H1 (cell line): ENCODE measurements at regions not wholly inside any gene's neighbourhood (a gene's known extent, or its start where the extent isn't known, plus 50 kb on each side); places are given as distances from the start of the nearest gene placed in this dataset.

Experiments used
- CTCF ChIA-PET: fragments of 300-600 bp; sonication (Branson Sonifier 250); formaldehyde crosslinking; loops from one replicate; lab custom pipeline; 2021; ENCODE audit not compliant: partially characterized antibody; lab: Charles Lee
- POLR2A ChIA-PET: fragments of 300-600 bp; sonication (Branson Sonifier 250); formaldehyde crosslinking; loops from one replicate; lab custom pipeline; 2021; ENCODE audit warnings: inconsistent platforms; ENCODE audit not compliant: partially characterized antibody; lab: Charles Lee
- DNase-seq, 2 experiments: peaks; one replicate each; pipeline versions ENCODE4 v3.0.0 to v3.0.0-alpha.2; 2010 to 2022; ENCODE audit warnings: low spot score in 2 of 2, low read depth in 1 of 2, mixed read lengths in 1 of 2
- FAIRE-seq: peaks from 2 replicates; lab custom pipeline; 2011; peaks lifted over from hg19 to GRCh38; lab: Jason Lieb, UNC
- H2AFZ ChIP-seq: 2 replicates; pipeline ENCODE4 v1.8.1; 2012; ENCODE audit warnings: low read length, inconsistent platforms
- H2AK5ac ChIP-seq: 2 replicates; pipeline ENCODE4 v1.6.1; 2013; ENCODE audit warnings: low read depth, low read length
- H2BK120ac ChIP-seq: replicated peaks from 2 replicates; pipeline ENCODE3; 2013; ENCODE audit warnings: low read depth, low read length, inconsistent platforms
- H2BK12ac ChIP-seq: 2 replicates; pipeline ENCODE4 v1.6.1; 2013; ENCODE audit warnings: low read depth, low read length
- H2BK15ac ChIP-seq: 2 replicates; pipeline ENCODE4 v1.6.1; 2013; ENCODE audit warnings: low read length
- H2BK20ac ChIP-seq: 2 replicates; pipeline ENCODE4 v1.6.1; 2013; ENCODE audit warnings: low read length
- H2BK5ac ChIP-seq: 2 replicates; pipeline ENCODE4 v1.6.1; 2013; ENCODE audit warnings: low read depth, low read length
- H3K14ac ChIP-seq: 2 replicates; pipeline ENCODE4 v1.6.1; 2013; ENCODE audit warnings: inconsistent platforms; ENCODE audit not compliant: insufficient read length
- H3K18ac ChIP-seq: 2 replicates; pipeline ENCODE4 v1.6.1; 2013; ENCODE audit warnings: low read length; ENCODE audit errors: extremely low read depth
- H3K23ac ChIP-seq: 2 replicates; pipeline ENCODE4 v1.6.1; 2013; ENCODE audit warnings: inconsistent platforms; ENCODE audit not compliant: insufficient read length
- H3K23me2 ChIP-seq: 2 replicates; pipeline ENCODE4 v1.6.1; 2013; ENCODE audit warnings: low read depth, low read length
- H3K27ac ChIP-seq: 2 replicates; pipeline ENCODE4 v1.6.1; 2011; ENCODE audit warnings: low read depth, low read length, inconsistent platforms
- H3K27me3 ChIP-seq, 4 experiments: replicated peaks in 1 of 4; 1 replicate in 1 of 4; 2 replicates in 3 of 4; pipeline versions ENCODE4 v1.6.1 to v1.8.1; 2011 to 2013; ENCODE audit warnings: low read length in 3 of 4, mild to moderate bottlenecking in 3 of 4, inconsistent platforms in 2 of 4, mixed read lengths in 2 of 4, moderate library complexity in 1 of 4; ENCODE audit not compliant: control insufficient read depth in 3 of 4, insufficient read depth in 3 of 4; ENCODE audit errors: extremely low read depth in 1 of 4
- H3K36me3 ChIP-seq, 4 experiments: 2 replicates each; pipeline versions ENCODE4 v1.6.1 to v1.8.1; 2011 to 2013; ENCODE audit warnings: mild to moderate bottlenecking in 4 of 4, low read length in 3 of 4, moderate library complexity in 2 of 4, control low read depth in 1 of 4, inconsistent platforms in 1 of 4; ENCODE audit not compliant: insufficient read depth in 4 of 4, control insufficient read depth in 2 of 4
- H3K4ac ChIP-seq: replicated peaks from 2 replicates; pipeline ENCODE3; 2013; ENCODE audit warnings: low read length, low read depth, mixed read lengths, inconsistent platforms; ENCODE audit not compliant: insufficient read length
- H3K4me1 ChIP-seq, 4 experiments: replicated peaks in 1 of 4; 1 replicate in 1 of 4; 2 replicates in 3 of 4; pipeline versions ENCODE4 v1.6.1 to v1.8.1; 2011 to 2013; ENCODE audit warnings: low read length in 3 of 4, inconsistent platforms in 2 of 4, mixed read lengths in 1 of 4; ENCODE audit not compliant: insufficient read depth in 4 of 4, control insufficient read depth in 3 of 4
- H3K4me2 ChIP-seq, 2 experiments: 2 replicates each; pipeline versions ENCODE4 v1.6.1 to v1.8.1; 2011 to 2013; ENCODE audit warnings: low read depth in 2 of 2, low read length in 2 of 2, control low read depth in 1 of 2, inconsistent platforms in 1 of 2, mild to moderate bottlenecking in 1 of 2; ENCODE audit not compliant: insufficient read depth in 1 of 2
- H3K4me3 ChIP-seq, 4 experiments: fragments of 200-600, 300-600 bp in 1 of 4; sonication (generic), shearing (Covaris generic), sonication (Bioruptor Twin) in 1 of 4; 2 replicates each; pipeline versions ENCODE4 v1.5.1 to v1.8.1; 2011 to 2016; ENCODE audit warnings: low read length in 4 of 4, low read depth in 3 of 4, control low read depth in 2 of 4, inconsistent platforms in 2 of 4, mild to moderate bottlenecking in 2 of 4, mixed read lengths in 1 of 4, moderate library complexity in 1 of 4; ENCODE audit not compliant: insufficient read depth in 2 of 4; ENCODE audit errors: extremely low read depth in 1 of 4
- H3K56ac ChIP-seq: replicated peaks from 2 replicates; pipeline ENCODE3; 2013; ENCODE audit warnings: low read depth, mild to moderate bottlenecking, mixed read lengths, low read length, inconsistent platforms; ENCODE audit not compliant: insufficient read length
- H3K79me1 ChIP-seq: 2 replicates; pipeline ENCODE4 v1.6.1; 2013; ENCODE audit warnings: low read depth, low read length, control low read depth
- H3K79me2 ChIP-seq, 2 experiments: 2 replicates each; pipeline versions ENCODE4 v1.6.1 to v1.8.1; 2012 to 2013; ENCODE audit warnings: low read length in 2 of 2, mild to moderate bottlenecking in 2 of 2, inconsistent platforms in 1 of 2; ENCODE audit not compliant: insufficient read depth in 2 of 2, control insufficient read depth in 1 of 2
- H3K9ac ChIP-seq, 4 experiments: replicated peaks in 1 of 4; 1 replicate in 1 of 4; 2 replicates in 3 of 4; pipeline versions ENCODE4 v1.6.1 to v1.8.1; 2011 to 2013; ENCODE audit warnings: low read depth in 3 of 4, low read length in 3 of 4, control low read depth in 2 of 4, mild to moderate bottlenecking in 2 of 4, moderate library complexity in 2 of 4, inconsistent platforms in 1 of 4; ENCODE audit errors: extremely low read depth in 1 of 4
- H3K9me3 ChIP-seq, 2 experiments: 2 replicates each; pipeline versions ENCODE4 v1.6.1 to v1.8.1; 2012 to 2013; ENCODE audit warnings: mild to moderate bottlenecking in 2 of 2, moderate library complexity in 2 of 2, control low read depth in 1 of 2, inconsistent platforms in 1 of 2, low read depth in 1 of 2, low read length in 1 of 2, mixed read lengths in 1 of 2; ENCODE audit not compliant: insufficient read depth in 2 of 2
- H4K20me1 ChIP-seq, 2 experiments: replicated peaks in 1 of 2; 2 replicates each; pipeline versions ENCODE3 to v1.8.1; 2011 to 2013; ENCODE audit warnings: inconsistent platforms in 2 of 2, low read length in 2 of 2, mild to moderate bottlenecking in 1 of 2; ENCODE audit not compliant: insufficient read depth in 2 of 2, control insufficient read depth in 1 of 2
- H4K5ac ChIP-seq: 2 replicates; pipeline ENCODE4 v1.6.1; 2013; ENCODE audit warnings: low read length, low read depth, mixed read lengths, inconsistent platforms; ENCODE audit not compliant: insufficient read length
- H4K8ac ChIP-seq: 2 replicates; pipeline ENCODE4 v1.8.0; 2013; ENCODE audit warnings: mild to moderate bottlenecking, moderate library complexity, low read length, inconsistent platforms; ENCODE audit not compliant: insufficient read depth; ENCODE audit errors: extremely low read depth
- H4K91ac ChIP-seq: replicated peaks from 2 replicates; pipeline ENCODE3; 2013; ENCODE audit warnings: low read length, mixed read lengths, inconsistent platforms; ENCODE audit not compliant: insufficient read length
- CHD1 ChIP-seq: IDR thresholded peaks from 2 replicates; pipeline ENCODE4 v1.6.1; 2012; ENCODE audit warnings: low read depth, low read length, improper control_type of control experiment
- CREB1 ChIP-seq: IDR thresholded peaks from 2 replicates; pipeline ENCODE4 v1.6.1; 2012; ENCODE audit warnings: inconsistent platforms
- CTCF ChIP-seq, 3 experiments: IDR thresholded peaks; 1 replicate in 2 of 3; 2 replicates in 1 of 3; pipeline versions ENCODE4 v1.5.1 to v1.6.1; 2011; ENCODE audit warnings: low read length in 3 of 3, mild to moderate bottlenecking in 3 of 3, inconsistent platforms in 2 of 3, low read depth in 1 of 3, moderate library complexity in 1 of 3; ENCODE audit not compliant: insufficient read depth in 1 of 3; ENCODE audit errors: control extremely low read depth in 1 of 3
- EP300 ChIP-seq, 2 experiments: IDR thresholded peaks; 1 replicate in 1 of 2; 2 replicates in 1 of 2; pipeline ENCODE4 v1.6.1; 2011 to 2012; ENCODE audit warnings: low read depth in 2 of 2, low read length in 2 of 2, mild to moderate bottlenecking in 2 of 2, borderline replicate concordance in 1 of 2, inconsistent platforms in 1 of 2, moderate library complexity in 1 of 2
- POLR2A ChIP-seq, 2 experiments: IDR thresholded peaks; 1 replicate in 1 of 2; 2 replicates in 1 of 2; pipeline ENCODE4 v1.6.1; 2011; ENCODE audit warnings: low read depth in 2 of 2, low read length in 2 of 2, mild to moderate bottlenecking in 2 of 2; ENCODE audit errors: control extremely low read depth in 1 of 2
- SIRT6 ChIP-seq: IDR thresholded peaks from one replicate; pipeline ENCODE4 v1.7.1; 2012; ENCODE audit warnings: low read length, inconsistent platforms
- TAF1 ChIP-seq: IDR thresholded peaks from 2 replicates; pipeline ENCODE4 v1.6.1; 2011; ENCODE audit warnings: mild to moderate bottlenecking, low read depth, low read length
- WGBS, 2 experiments: shearing (Covaris generic) in 1 of 2; methylation state at CpG; one replicate each; pipeline versions ENCODE4 v1.1.6 to v1.1.7; 2013 to 2015; ENCODE audit warnings: low lambda C conversion rate in 2 of 2, mixed read lengths in 2 of 2, inconsistent platforms in 1 of 2, low coverage in 1 of 2, missing lambda C conversion rate in 1 of 2; ENCODE audit not compliant: insufficient replicate concordance in 2 of 2, insufficient coverage in 1 of 2, insufficient read length in 1 of 2; ENCODE audit errors: extremely low coverage in 1 of 2, missing lambda C conversion rate in 1 of 2; 5-methylcytosine and 5-hydroxymethylcytosine counted together

- Histone ChIP-seq H3K36me3 (no peaks in the 10 kb centered on the region), H3K23ac (no peak overlapping the region), H2AK5ac (no peak overlapping the region), H3K79me1 (no peaks in the 10 kb centered on the region), H3K18ac (no peak overlapping the region), H4K8ac (no peak overlapping the region), H2BK15ac (no peak overlapping the region), H3K79me2 (no peaks in the 10 kb centered on the region), H2BK120ac (no peak overlapping the region), H3K9ac (no peak overlapping the region), H2BK5ac (no peak overlapping the region), H4K5ac (no peak overlapping the region), H2AFZ (no peak overlapping the region), H3K4me3 (no peak overlapping the region), H3K27ac (no peak overlapping the region), H3K23me2 (no peaks in the 10 kb centered on the region), H3K14ac (no peak overlapping the region), H3K27me3 (peaks cover 0 to 1% (median 0%) of the 10 kb centered on the region in 4 experiments; a peak in 1 of 7 replicates), H2BK12ac (no peak overlapping the region), H3K4me2 (no peak overlapping the region), H4K91ac (no peak overlapping the region), H4K20me1 (no peaks in the 10 kb centered on the region), H3K4ac (no peak overlapping the region), H3K9me3 (no peaks in the 10 kb centered on the region), H2BK20ac (no peak overlapping the region), H3K56ac (no peak overlapping the region), H3K4me1 (no peaks in the 10 kb centered on the region)
- WGBS, 2 experiments = 80% methylated on average over 1 of the region's 1 CpG; no CpG with 5 or more reads in 1 of the 2 experiments
- ChIA-PET POLR2A (no interaction called here), CTCF (no interaction called here)
- FAIRE-seq = no peak
- DNase-seq = no peak
- TF ChIP-seq CTCF (IDR thresholded peaks at IDR 0.05; ENCODE audit: control extremely low read depth in 1 of 3, insufficient read depth in 1 of 3, low read depth in 1 of 3, low read length in 3 of 3) (no peak), CREB1 (no peak), TAF1 (no peak), EP300 (IDR thresholded peaks at IDR 0.05; ENCODE audit: borderline replicate concordance in 1 of 2, low read depth in 2 of 2, low read length in 2 of 2) (no peak), SIRT6 (no peak), POLR2A (IDR thresholded peaks at IDR 0.05; ENCODE audit: control extremely low read depth in 1 of 2, low read depth in 2 of 2, low read length in 2 of 2) (no peak), CHD1 (no peak)
These were observed 220.7 kb downstream of the TTC6 start for GRCh38 chr14:37816135-37816534.
